Osteoblast (primary cell): ENCODE measurements at regions not wholly inside any gene's neighbourhood (a gene's known extent, or its start where the extent isn't known, plus 50 kb on each side); places are given as distances from the start of the nearest gene placed in this dataset.

Experiments
- DNase-seq: peaks from one replicate; pipeline ENCODE4 v3.0.0; 2011; ENCODE audit warnings: low spot score, mixed read lengths; ENCODE audit not compliant: insufficient read length; ENCODE audit errors: missing footprints
- H2AFZ ChIP-seq: 2 replicates; pipeline ENCODE4 v1.6.0; 2011; ENCODE audit warnings: mild to moderate bottlenecking, low read length
- H3K27ac ChIP-seq: 2 replicates; pipeline ENCODE4 v1.5.1; 2011; ENCODE audit warnings: mild to moderate bottlenecking, low read depth, low read length, moderate library complexity
- H3K27me3 ChIP-seq: 2 replicates; pipeline ENCODE4 v1.6.0; 2012; ENCODE audit warnings: mild to moderate bottlenecking, control low read depth, inconsistent platforms, low read length, moderate library complexity; ENCODE audit not compliant: insufficient read depth
- H3K36me3 ChIP-seq: 2 replicates; pipeline ENCODE4 v1.5.1; 2011; ENCODE audit warnings: mild to moderate bottlenecking, low read length, control low read depth, moderate library complexity; ENCODE audit not compliant: insufficient read depth
- H3K4me1 ChIP-seq: 2 replicates; pipeline ENCODE4 v1.5.1; 2011; ENCODE audit warnings: mild to moderate bottlenecking, low read length, control low read depth, moderate library complexity; ENCODE audit not compliant: insufficient read depth
- H3K4me2 ChIP-seq: 2 replicates; pipeline ENCODE4 v1.6.0; 2011; ENCODE audit warnings: mild to moderate bottlenecking, low read length; ENCODE audit not compliant: insufficient read depth
- H3K4me3 ChIP-seq: fragments of 200-600 bp; sonication (generic); 3 replicates; pipeline ENCODE4 v1.5.1; 2012; ENCODE audit warnings: mild to moderate bottlenecking, low read length, inconsistent platforms; ENCODE audit not compliant: insufficient read depth
- H3K79me2 ChIP-seq: 2 replicates; pipeline ENCODE4 v1.6.0; 2012; ENCODE audit warnings: mild to moderate bottlenecking, low read length, control low read depth, inconsistent platforms; ENCODE audit not compliant: insufficient read depth
- H3K9me3 ChIP-seq: 2 replicates; pipeline ENCODE4 v1.5.1; 2011; ENCODE audit warnings: low read depth, low read length, control low read depth
- H4K20me1 ChIP-seq: 2 replicates; pipeline ENCODE4 v1.6.0; 2012; ENCODE audit warnings: mild to moderate bottlenecking, low read length, control low read depth; ENCODE audit not compliant: insufficient read depth
- CTCF ChIP-seq: IDR thresholded peaks from 2 replicates; pipeline ENCODE4 v1.5.1; 2011; ENCODE audit warnings: mild to moderate bottlenecking, low read depth, low read length, moderate library complexity; ENCODE audit errors: extremely low read depth

- Histone ChIP-seq H3K27me3 (no peaks in the 10 kb centered on the region), H3K79me2 (no peaks in the 10 kb centered on the region), H3K4me3 (no peak overlapping the region), H3K36me3 (no peaks in the 10 kb centered on the region), H2AFZ (peak overlapping the region; percentile 23), H3K27ac (no peak overlapping the region), H3K4me1 (no peaks in the 10 kb centered on the region), H3K4me2 (no peak overlapping the region), H3K9me3 (no peaks in the 10 kb centered on the region), H4K20me1 (no peaks in the 10 kb centered on the region)
- no peak for TF ChIP-seq CTCF
- no peak for DNase-seq
Measured at GRCh38 chr3:150285601-150286000, 122.5 kb upstream of the TSC22D2 start.

- Histone ChIP-seq H3K4me2 (no peak overlapping the region), H3K27me3 (no peaks in the 10 kb centered on the region), H3K4me3 (no peak overlapping the region), H3K27ac (no peak overlapping the region), H3K9me3 (no peaks in the 10 kb centered on the region), H3K36me3 (no peaks in the 10 kb centered on the region), H2AFZ (no peak overlapping the region), H3K79me2 (no peaks in the 10 kb centered on the region), H3K4me1 (peaks cover 10% of the 10 kb centered on the region), H4K20me1 (no peaks in the 10 kb centered on the region)
- no peak for TF ChIP-seq CTCF
- no peak for DNase-seq
Measured at GRCh38 chr3:150278843-150279381, 129.2 kb upstream of the TSC22D2 start.

GRCh38 chr3:150278195-150278594 is 129.9 kb upstream of the TSC22D2 start:
- Histone ChIP-seq H3K4me3 (no peak overlapping the region), H3K27ac (no peak overlapping the region), H4K20me1 (no peaks in the 10 kb centered on the region), H3K4me2 (no peak overlapping the region), H3K9me3 (no peaks in the 10 kb centered on the region), H3K4me1 (peaks cover 10% of the 10 kb centered on the region), H3K36me3 (no peaks in the 10 kb centered on the region), H3K79me2 (no peaks in the 10 kb centered on the region), H3K27me3 (no peaks in the 10 kb centered on the region), H2AFZ (no peak overlapping the region)
- TF ChIP-seq CTCF: no peak
- no peak for DNase-seq

GRCh38 chr3:150277444-150277843 is 130.7 kb upstream of the TSC22D2 start:
- peaks cover 10% of the 10 kb centered on the region for H3K4me1 ChIP-seq
- H3K9me3 ChIP-seq: no peaks in the 10 kb centered on the region
- H4K20me1 ChIP-seq: no peaks in the 10 kb centered on the region
- peak overlapping the region; percentile 32 for H2AFZ ChIP-seq
- no peaks in the 10 kb centered on the region for H3K79me2 ChIP-seq
- H3K4me3 ChIP-seq: no peak overlapping the region
- no peaks in the 10 kb centered on the region for H3K27me3 ChIP-seq
- no peak for DNase-seq
- no peak overlapping the region for H3K27ac ChIP-seq
- TF ChIP-seq CTCF: no peak
- no peaks in the 10 kb centered on the region for H3K36me3 ChIP-seq
- no peak overlapping the region for H3K4me2 ChIP-seq
